HepG2 (cell line): ENCODE measurements at regions not wholly inside any gene's neighbourhood (a gene's known extent, or its start where the extent isn't known, plus 50 kb on each side); places are given as distances from the start of the nearest gene placed in this dataset.

Experiments used
- ESRRA ChIP-seq: sonication (generic); formaldehyde crosslinking; IDR thresholded peaks from 2 replicates; pipeline ENCODE4 v1.5.1; 2020; ENCODE audit warnings: mild to moderate bottlenecking, low read depth, missing genetic modification reagents
- FOXJ3 ChIP-seq: sonication (generic); formaldehyde crosslinking; IDR thresholded peaks from 2 replicates; pipeline ENCODE4 v1.4.0; 2020; ENCODE audit warnings: missing genetic modification reagents, mild to moderate bottlenecking, borderline replicate concordance
- HDAC1 ChIP-seq: sonication (generic); formaldehyde crosslinking; IDR thresholded peaks from 2 replicates; pipeline ENCODE4 v1.5.1; 2020; ENCODE audit warnings: mild to moderate bottlenecking, missing genetic modification reagents
- HES4 ChIP-seq: sonication (generic); formaldehyde crosslinking; IDR thresholded peaks from 2 replicates; pipeline ENCODE4 v1.9.0; 2021; ENCODE audit warnings: mild to moderate bottlenecking, missing genetic modification reagents, borderline replicate concordance
- HNF1B ChIP-seq: sonication (generic); formaldehyde crosslinking; IDR thresholded peaks from 2 replicates; pipeline ENCODE4 v1.5.1; 2020; ENCODE audit warnings: mild to moderate bottlenecking, moderate library complexity, missing genetic modification reagents
- JUN ChIP-seq: sonication (generic); formaldehyde crosslinking; IDR thresholded peaks from 2 replicates; pipeline ENCODE4 v1.4.0; 2020; ENCODE audit warnings: mild to moderate bottlenecking, missing genetic modification reagents
- KLF12 ChIP-seq: sonication (generic); formaldehyde crosslinking; IDR thresholded peaks from 2 replicates; pipeline ENCODE4 v1.4.0; 2020; ENCODE audit warnings: missing genetic modification reagents, borderline replicate concordance
- KLF13 ChIP-seq: sonication (generic); formaldehyde crosslinking; IDR thresholded peaks from 2 replicates; pipeline ENCODE4 v1.4.0; 2020; ENCODE audit warnings: mild to moderate bottlenecking, missing genetic modification reagents
- NFE2L1 ChIP-seq: sonication (generic); formaldehyde crosslinking; IDR thresholded peaks from 2 replicates; pipeline ENCODE4 v1.4.0; 2020; ENCODE audit warnings: missing genetic modification reagents, mild to moderate bottlenecking, borderline replicate concordance
- SALL2 ChIP-seq: sonication (generic); formaldehyde crosslinking; IDR thresholded peaks from 2 replicates; pipeline ENCODE4 v1.8.1; 2023; ENCODE audit warnings: mild to moderate bottlenecking, missing genetic modification reagents, inconsistent platforms
- SOX6 ChIP-seq, 2 experiments: fragments of 450-650 bp in 1 of 2; sonication (generic) in 1 of 2; formaldehyde crosslinking in 1 of 2; IDR thresholded peaks; 2 replicates each; pipeline versions ENCODE4 v1.4.0 to v1.6.1; 2017 to 2020; ENCODE audit warnings: antibody characterized with exemption in 1 of 2, mild to moderate bottlenecking in 1 of 2, missing genetic modification reagents in 1 of 2
- WIZ ChIP-seq: sonication (generic); formaldehyde crosslinking; IDR thresholded peaks from 2 replicates; pipeline ENCODE4 v1.5.1; 2020; ENCODE audit warnings: mild to moderate bottlenecking, missing genetic modification reagents
- ZNF142 ChIP-seq: sonication (generic); formaldehyde crosslinking; IDR thresholded peaks from 2 replicates; pipeline ENCODE4 v1.4.0; 2020; ENCODE audit warnings: missing genetic modification reagents
- ZNF253 ChIP-seq: sonication (generic); formaldehyde crosslinking; IDR thresholded peaks from 2 replicates; pipeline ENCODE4 v1.8.0; 2022; ENCODE audit warnings: mild to moderate bottlenecking, missing genetic modification reagents, borderline replicate concordance
- ZNF281 ChIP-seq: sonication (generic); formaldehyde crosslinking; IDR thresholded peaks from 2 replicates; pipeline ENCODE4 v1.4.0; 2020; ENCODE audit warnings: missing genetic modification reagents, borderline replicate concordance
- ZNF354B ChIP-seq: sonication (generic); formaldehyde crosslinking; IDR thresholded peaks from 2 replicates; pipeline ENCODE4 v1.8.0; 2022; ENCODE audit warnings: mild to moderate bottlenecking, missing genetic modification reagents
- ZNF414 ChIP-seq: sonication (generic); formaldehyde crosslinking; IDR thresholded peaks from 2 replicates; pipeline ENCODE4 v1.5.0; 2020; ENCODE audit warnings: missing genetic modification reagents

GRCh38 chr17:13403982-13404946, 197.5 kb downstream of the HS3ST3A1 start (continued):
- TF ChIP-seq ZNF414 (CRISPR knock-in tag) (0 out of 2 replicates have a peak, but pooled peaks have one; percentile 29), HES4 (no peak), SALL2 (CRISPR knock-in tag) (peak; percentile 74; the same call in 1 of the 2 replicates), HDAC1 (peak; percentile 68; the same call in 1 of the 2 replicates), FOXJ3 (CRISPR knock-in tag) (peak; percentile 75; the same call in 1 of the 2 replicates), JUN (no peak), KLF12 (CRISPR knock-in tag) (peak; percentile 64; the same call in 1 of the 2 replicates), ESRRA (CRISPR knock-in tag) (peak; percentile 96), ZNF354B (CRISPR knock-in tag) (no peak), NFE2L1 (CRISPR knock-in tag) (no peak), KLF13 (CRISPR knock-in tag) (no peak), ZNF142 (CRISPR knock-in tag) (0 out of 2 replicates have a peak, but pooled peaks have one; percentile 42), ZNF281 (CRISPR knock-in tag) (no peak), SOX6 (IDR thresholded peaks at IDR 0.05) (no peak), SOX6 (CRISPR knock-in tag; IDR thresholded peaks at IDR 0.05) (peak; percentile 96), ZNF253 (CRISPR knock-in tag) (no peak), HNF1B (CRISPR knock-in tag) (peak; percentile 76), WIZ (CRISPR knock-in tag) (no peak)
